ENCODE measurements at regions not wholly inside any gene's neighbourhood (a gene's known extent, or its start where the extent isn't known, plus 50 kb on each side); places are given as distances from the start of the nearest gene placed in this dataset.

DNA sequence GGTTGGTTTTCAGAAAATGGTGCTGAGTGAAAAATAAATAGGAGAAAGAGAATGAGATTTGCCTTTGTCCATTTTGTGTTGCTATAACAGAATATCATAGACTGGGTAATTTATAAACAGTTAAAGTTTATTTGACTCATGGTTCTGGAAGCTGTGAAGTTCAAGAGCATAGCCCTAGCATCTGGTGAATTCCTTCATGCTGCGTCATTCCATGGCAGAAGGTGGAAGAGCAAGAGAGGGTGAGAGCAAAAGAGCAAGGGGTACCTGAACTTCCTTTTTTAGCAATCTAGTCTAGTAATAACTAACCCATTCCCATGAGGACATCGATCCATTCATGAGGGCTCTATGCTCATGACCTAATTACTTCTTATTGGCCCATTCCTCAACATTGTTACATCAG lies 209.1 kb upstream of the ZP4 start:
- Histone ChIP-seq H3K9me3 (replicated peaks; ENCODE audit: low read length) (no peaks in the 10 kb centered on the region), H3K27me3 (ENCODE audit: control insufficient read depth, insufficient read depth, low read length) (no peaks in the 10 kb centered on the region), H3K4me1 (ENCODE audit: control insufficient read depth, insufficient read depth, low read length) (no peaks in the 10 kb centered on the region), H3K4me2 (ENCODE audit: low read length) (no peak overlapping the region), H3K4me3 (ENCODE audit: low read length) (no peak overlapping the region), H3K9ac (ENCODE audit: low read depth, low read length) (no peak overlapping the region), H3K36me3 (ENCODE audit: insufficient read depth, low read length) (no peaks in the 10 kb centered on the region)

DNA sequence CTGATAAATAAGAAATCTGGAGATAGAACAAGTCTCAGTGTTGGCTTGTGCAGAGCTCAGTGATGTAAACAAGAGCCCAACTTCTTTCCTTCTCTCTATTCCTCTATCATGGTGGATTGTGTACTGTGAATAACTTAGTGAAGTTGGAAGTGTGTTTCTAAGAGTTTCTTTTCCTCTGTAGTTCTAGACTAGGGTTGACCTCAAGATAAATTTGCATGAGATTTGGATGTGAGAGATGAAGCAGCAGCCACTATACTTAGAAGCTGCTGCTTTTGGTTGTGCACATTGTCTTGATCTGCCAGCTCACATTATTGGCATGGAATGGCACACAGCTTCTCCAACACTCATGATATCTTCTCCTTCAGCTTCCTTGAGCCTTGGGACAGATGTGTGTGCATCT lies 198.9 kb upstream of the ZP4 start:
- no peaks in the 10 kb centered on the region for H3K27me3 ChIP-seq (ENCODE audit: control insufficient read depth, insufficient read depth, low read length)
- H3K9me3 ChIP-seq (replicated peaks; ENCODE audit: low read length), result no peaks in the 10 kb centered on the region
- no peak overlapping the region for H3K4me3 ChIP-seq (ENCODE audit: low read length)
- H3K4me2 ChIP-seq (ENCODE audit: low read length), result no peak overlapping the region
- no peaks in the 10 kb centered on the region for H3K36me3 ChIP-seq (ENCODE audit: insufficient read depth, low read length)
- no peaks in the 10 kb centered on the region for H3K4me1 ChIP-seq (ENCODE audit: control insufficient read depth, insufficient read depth, low read length)
- H3K9ac ChIP-seq (ENCODE audit: low read depth, low read length), result no peak overlapping the region

DNA sequence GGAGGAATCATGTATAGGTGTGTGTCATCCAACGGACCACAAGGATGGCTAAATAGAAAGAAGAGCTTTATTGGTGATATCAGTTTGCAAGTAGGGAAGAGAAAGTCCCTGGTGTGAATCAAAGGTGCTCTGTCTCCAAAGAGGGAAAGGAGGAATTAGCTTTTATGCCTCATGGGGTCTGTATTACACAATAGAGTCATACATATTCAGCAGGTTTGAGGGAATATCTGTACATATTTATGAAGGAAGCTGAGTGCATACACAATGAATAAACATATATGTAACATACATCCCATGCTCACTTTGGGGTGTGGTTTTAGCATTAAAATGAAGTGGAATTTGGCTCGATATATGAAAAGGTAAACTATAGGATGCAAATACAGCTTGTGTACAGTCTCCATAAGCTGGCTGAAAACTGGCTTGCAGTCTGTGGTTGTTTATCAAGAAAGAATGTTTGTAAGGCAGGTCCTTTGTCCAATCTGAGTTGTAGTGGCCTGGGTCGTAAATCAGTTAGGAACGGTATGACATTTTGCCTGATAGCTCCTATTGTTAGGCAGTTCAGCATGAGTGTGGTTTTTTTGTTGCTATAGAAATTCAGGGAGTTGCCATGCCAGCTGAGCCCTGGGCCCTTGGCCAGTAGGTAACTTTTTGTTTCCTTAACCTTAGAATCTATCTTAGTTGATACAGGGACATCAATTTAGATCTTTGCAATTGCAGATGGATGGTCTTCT lies 198.0 kb upstream of the ZP4 start:
- H3K4me3 ChIP-seq (ENCODE audit: low read length), result no peak overlapping the region
- no peaks in the 10 kb centered on the region for H3K9me3 ChIP-seq (replicated peaks; ENCODE audit: low read length)
- H3K9ac ChIP-seq (ENCODE audit: low read depth, low read length), result no peak overlapping the region
- H3K4me2 ChIP-seq (ENCODE audit: low read length), result no peak overlapping the region
- H3K4me1 ChIP-seq (ENCODE audit: control insufficient read depth, insufficient read depth, low read length), result no peaks in the 10 kb centered on the region
- no peaks in the 10 kb centered on the region for H3K36me3 ChIP-seq (ENCODE audit: insufficient read depth, low read length)
- no peaks in the 10 kb centered on the region for H3K27me3 ChIP-seq (ENCODE audit: control insufficient read depth, insufficient read depth, low read length)

DNA sequence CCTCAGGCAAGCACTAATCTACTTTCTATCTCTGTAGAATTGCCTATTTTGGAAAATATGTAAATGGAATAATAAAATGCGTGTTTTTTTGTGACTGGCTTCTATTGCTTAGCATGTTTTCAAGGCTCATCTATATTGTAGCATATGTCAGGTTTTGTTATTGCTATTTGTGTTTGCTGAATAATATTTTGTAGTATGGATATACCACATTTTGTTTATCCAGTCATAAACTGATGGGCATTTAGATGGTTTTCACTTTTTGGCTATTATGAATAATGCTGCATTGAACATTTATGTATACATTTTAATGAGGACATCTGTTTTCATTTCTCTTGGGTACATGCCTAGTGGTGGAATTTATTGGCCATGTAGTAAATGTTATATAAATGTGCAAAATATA lies 183.3 kb upstream of the ZP4 start:
- no peaks in the 10 kb centered on the region for H3K36me3 ChIP-seq (ENCODE audit: insufficient read depth, low read length)
- no peak overlapping the region for H3K4me3 ChIP-seq (ENCODE audit: low read length)
- H3K27me3 ChIP-seq (ENCODE audit: control insufficient read depth, insufficient read depth, low read length), result no peaks in the 10 kb centered on the region
- H3K9me3 ChIP-seq (replicated peaks; ENCODE audit: low read length), result no peaks in the 10 kb centered on the region
- H3K9ac ChIP-seq (ENCODE audit: low read depth, low read length), result no peak overlapping the region
- H3K4me2 ChIP-seq (ENCODE audit: low read length), result no peak overlapping the region
- H3K4me1 ChIP-seq (ENCODE audit: control insufficient read depth, insufficient read depth, low read length), result no peaks in the 10 kb centered on the region

- Histone ChIP-seq H3K4me3 (ENCODE audit: low read length) (no peak overlapping the region), H3K4me2 (ENCODE audit: low read length) (no peak overlapping the region), H3K9me3 (replicated peaks; ENCODE audit: low read length) (no peaks in the 10 kb centered on the region), H3K9ac (ENCODE audit: low read depth, low read length) (no peak overlapping the region), H3K4me1 (ENCODE audit: control insufficient read depth, insufficient read depth, low read length) (no peaks in the 10 kb centered on the region), H3K27me3 (ENCODE audit: control insufficient read depth, insufficient read depth, low read length) (no peaks in the 10 kb centered on the region), H3K36me3 (ENCODE audit: insufficient read depth, low read length) (no peaks in the 10 kb centered on the region)
These were observed 180.3 kb upstream of the ZP4 start for GRCh38 chr1:238071061-238071460.

- peaks cover 3% of the 10 kb centered on the region for H3K4me1 ChIP-seq (ENCODE audit: control insufficient read depth, insufficient read depth, low read length)
- H3K9ac ChIP-seq (ENCODE audit: low read depth, low read length), result no peak overlapping the region
- no peaks in the 10 kb centered on the region for H3K27me3 ChIP-seq (ENCODE audit: control insufficient read depth, insufficient read depth, low read length)
- no peaks in the 10 kb centered on the region for H3K36me3 ChIP-seq (ENCODE audit: insufficient read depth, low read length)
- peak overlapping the region; percentile 12 for H3K4me2 ChIP-seq (ENCODE audit: low read length)
- H3K9me3 ChIP-seq (replicated peaks; ENCODE audit: low read length), result no peaks in the 10 kb centered on the region
- no peak overlapping the region for H3K4me3 ChIP-seq (ENCODE audit: low read length)
These were observed 172.7 kb upstream of the ZP4 start for GRCh38 chr1:238063454-238063853.

GRCh38 chr1:238061967-238062613 lies 171.4 kb upstream of the ZP4 start:
- peak overlapping the region; percentile 39 for H3K4me3 ChIP-seq (ENCODE audit: low read length)
- peaks cover 3% of the 10 kb centered on the region for H3K4me1 ChIP-seq (ENCODE audit: control insufficient read depth, insufficient read depth, low read length)
- no peaks in the 10 kb centered on the region for H3K36me3 ChIP-seq (ENCODE audit: insufficient read depth, low read length)
- no peaks in the 10 kb centered on the region for H3K27me3 ChIP-seq (ENCODE audit: control insufficient read depth, insufficient read depth, low read length)
- peak overlapping the region; percentile 53 for H3K4me2 ChIP-seq (ENCODE audit: low read length)
- H3K9ac ChIP-seq (ENCODE audit: low read depth, low read length), result no peak overlapping the region
- no peaks in the 10 kb centered on the region for H3K9me3 ChIP-seq (replicated peaks; ENCODE audit: low read length)

DNA sequence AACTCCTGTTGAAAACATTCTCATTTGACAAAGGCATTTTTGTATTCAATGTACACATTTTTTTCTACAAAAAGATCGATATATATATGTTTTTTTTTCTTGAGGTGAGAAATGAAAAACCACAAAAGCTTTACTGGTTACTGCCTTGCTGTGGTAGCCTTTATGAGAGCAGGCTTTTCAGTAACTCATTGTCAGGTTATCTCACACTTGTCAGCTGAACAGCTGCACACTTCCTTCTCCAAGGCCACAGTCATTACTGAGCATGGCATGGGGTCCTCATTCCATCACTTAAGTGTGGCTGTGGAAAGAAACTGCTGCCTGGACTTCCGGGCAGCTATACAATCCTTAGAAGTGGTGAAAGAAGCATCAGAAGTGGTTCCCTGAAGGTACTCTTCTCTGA lies 169.3 kb upstream of the ZP4 start:
- Histone ChIP-seq H3K4me3 (ENCODE audit: low read length) (no peak overlapping the region), H3K27me3 (ENCODE audit: control insufficient read depth, insufficient read depth, low read length) (no peaks in the 10 kb centered on the region)

GRCh38 chr1:238052496-238053266 lies 162.0 kb upstream of the ZP4 start:
- no peak overlapping the region for H3K9ac ChIP-seq (ENCODE audit: low read depth, low read length)
- no peak overlapping the region for H3K4me2 ChIP-seq (ENCODE audit: low read length)
- no peaks in the 10 kb centered on the region for H3K9me3 ChIP-seq (replicated peaks; ENCODE audit: low read length)

More for the DNA sequence above, 169.3 kb upstream of the ZP4 start:
- H3K9me3 ChIP-seq (replicated peaks; ENCODE audit: low read length), result no peaks in the 10 kb centered on the region
- no peak overlapping the region for H3K4me2 ChIP-seq (ENCODE audit: low read length)
- no peak overlapping the region for H3K9ac ChIP-seq (ENCODE audit: low read depth, low read length)
- H3K4me1 ChIP-seq (ENCODE audit: control insufficient read depth, insufficient read depth, low read length), result peaks cover 3% of the 10 kb centered on the region
- H3K36me3 ChIP-seq (ENCODE audit: insufficient read depth, low read length), result no peaks in the 10 kb centered on the region

GRCh38 chr1:238029126-238029525 lies 138.4 kb upstream of the ZP4 start:
- Histone ChIP-seq H3K9ac (ENCODE audit: low read depth, low read length) (no peak overlapping the region), H3K9me3 (replicated peaks; ENCODE audit: low read length) (peaks cover 5% of the 10 kb centered on the region), H3K27me3 (ENCODE audit: control insufficient read depth, insufficient read depth, low read length) (no peaks in the 10 kb centered on the region), H3K4me1 (ENCODE audit: control insufficient read depth, insufficient read depth, low read length) (no peaks in the 10 kb centered on the region), H3K4me2 (ENCODE audit: low read length) (no peak overlapping the region), H3K36me3 (ENCODE audit: insufficient read depth, low read length) (no peaks in the 10 kb centered on the region), H3K4me3 (ENCODE audit: low read length) (no peak overlapping the region)

More at GRCh38 chr1:238052496-238053266, 162.0 kb upstream of the ZP4 start:
- Histone ChIP-seq H3K4me1 (ENCODE audit: control insufficient read depth, insufficient read depth, low read length) (no peaks in the 10 kb centered on the region), H3K27me3 (ENCODE audit: control insufficient read depth, insufficient read depth, low read length) (no peaks in the 10 kb centered on the region), H3K4me3 (ENCODE audit: low read length) (no peak overlapping the region), H3K36me3 (ENCODE audit: insufficient read depth, low read length) (no peaks in the 10 kb centered on the region)

DNA sequence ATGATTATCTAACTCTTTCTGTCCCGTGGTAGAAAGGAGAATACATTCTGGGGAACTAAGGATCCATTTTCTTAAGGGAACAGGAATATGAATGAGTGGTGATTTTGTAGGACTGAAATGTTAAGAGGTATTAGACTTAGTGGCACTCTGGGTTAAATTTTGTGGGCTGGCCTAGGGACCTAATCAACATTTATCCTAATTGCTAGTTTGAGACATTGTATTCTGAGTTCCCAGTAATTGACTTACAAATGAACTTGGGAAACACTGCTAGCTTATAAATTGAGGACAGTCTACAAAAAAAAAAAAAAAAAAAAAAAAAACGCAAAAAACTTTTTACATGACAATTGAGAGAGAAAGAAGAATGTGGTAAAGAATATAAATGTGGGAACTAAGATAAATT lies 136.6 kb upstream of the ZP4 start:
- Histone ChIP-seq H3K9me3 (replicated peaks; ENCODE audit: low read length) (peaks cover 5% of the 10 kb centered on the region), H3K4me2 (ENCODE audit: low read length) (no peak overlapping the region), H3K4me1 (ENCODE audit: control insufficient read depth, insufficient read depth, low read length) (no peaks in the 10 kb centered on the region), H3K9ac (ENCODE audit: low read depth, low read length) (no peak overlapping the region), H3K36me3 (ENCODE audit: insufficient read depth, low read length) (no peaks in the 10 kb centered on the region), H3K27me3 (ENCODE audit: control insufficient read depth, insufficient read depth, low read length) (no peaks in the 10 kb centered on the region), H3K4me3 (ENCODE audit: low read length) (no peak overlapping the region)
